Neural crest cell (in vitro differentiated cells): ENCODE measurements at regions not wholly inside any gene's neighbourhood (a gene's known extent, or its start where the extent isn't known, plus 50 kb on each side); places are given as distances from the start of the nearest gene placed in this dataset.

Source experiments
- DNase-seq: peaks from one replicate; pipeline ENCODE4 v3.0.0; 2021; ENCODE audit warnings: low read depth, mixed read lengths, low spot score
- H3K27ac Mint-ChIP-seq: one replicate; pipeline ENCODE4 v1.8.0; 2021; ENCODE audit warnings: mild to moderate bottlenecking, mixed read lengths; ENCODE audit not compliant: unreplicated experiment
- H3K27me3 Mint-ChIP-seq: 2 replicates; pipeline ENCODE4 v1.8.0; 2021; ENCODE audit warnings: low read depth, mild to moderate bottlenecking, mixed read lengths
- H3K36me3 Mint-ChIP-seq: 2 replicates; pipeline ENCODE4 v1.8.0; 2021; ENCODE audit warnings: low read depth, mild to moderate bottlenecking, mixed read lengths
- H3K4me1 Mint-ChIP-seq: 2 replicates; pipeline ENCODE4 v1.8.0; 2021; ENCODE audit warnings: mixed read lengths
- H3K4me3 Mint-ChIP-seq: one replicate; pipeline ENCODE4 v1.8.0; 2021; ENCODE audit warnings: mild to moderate bottlenecking, mixed read lengths
- H3K9me3 Mint-ChIP-seq: 2 replicates; pipeline ENCODE4 v1.8.0; 2021; ENCODE audit warnings: mixed read lengths
- CTCF ChIP-seq: fragments of 200-600 bp; sonication (generic); conservative IDR thresholded peaks from 2 replicates; pipeline ENCODE4 v1.5.0; 2021; ENCODE audit warnings: antibody characterized with exemption, mild to moderate bottlenecking

GRCh38 chr14:98109326-98109725, 1162.7 kb downstream of the BCL11B start:
- Mint-ChIP-seq H3K27ac (no peak overlapping the region), H3K36me3 (no peaks in the 10 kb centered on the region), H3K27me3 (peaks cover 3% of the 10 kb centered on the region), H3K4me1 (peaks cover 5% of the 10 kb centered on the region), H3K4me3 (no peak overlapping the region), H3K9me3 (no peaks in the 10 kb centered on the region)
- DNase-seq: no peak
- TF ChIP-seq CTCF: no peak

- Mint-ChIP-seq H3K27ac (no peak overlapping the region), H3K4me3 (no peak overlapping the region), H3K9me3 (no peaks in the 10 kb centered on the region), H3K27me3 (no peaks in the 10 kb centered on the region), H3K36me3 (no peaks in the 10 kb centered on the region), H3K4me1 (peaks cover 5% of the 10 kb centered on the region)
- no peak for TF ChIP-seq CTCF
- DNase-seq: no peak
Observed at GRCh38 chr14:98112194-98112780, 1159.7 kb downstream of the BCL11B start.

- H3K4me3 Mint-ChIP-seq: no peak overlapping the region
- H3K27ac Mint-ChIP-seq: no peak overlapping the region
- peaks cover 5% of the 10 kb centered on the region for H3K4me1 Mint-ChIP-seq
Observed at GRCh38 chr14:98114122-98114895, 1157.7 kb downstream of the BCL11B start.

GRCh38 chr14:98114946-98115345, 1157.1 kb downstream of the BCL11B start:
- no peak overlapping the region for H3K27ac Mint-ChIP-seq
- no peak overlapping the region for H3K4me3 Mint-ChIP-seq
- DNase-seq: no peak
- H3K36me3 Mint-ChIP-seq: no peaks in the 10 kb centered on the region
- H3K9me3 Mint-ChIP-seq: no peaks in the 10 kb centered on the region
- peaks cover 4% of the 10 kb centered on the region for H3K27me3 Mint-ChIP-seq
- H3K4me1 Mint-ChIP-seq: peaks cover 5% of the 10 kb centered on the region
- TF ChIP-seq CTCF: no peak

More at GRCh38 chr14:98114122-98114895, 1157.7 kb downstream of the BCL11B start:
- Mint-ChIP-seq H3K27me3 (peaks cover 4% of the 10 kb centered on the region), H3K9me3 (no peaks in the 10 kb centered on the region), H3K36me3 (no peaks in the 10 kb centered on the region)
- no peak for DNase-seq
- no peak for TF ChIP-seq CTCF

GRCh38 chr14:98118749-98119148, 1153.2 kb downstream of the BCL11B start:
- Mint-ChIP-seq H3K9me3 (no peaks in the 10 kb centered on the region), H3K27me3 (peaks cover 4% of the 10 kb centered on the region), H3K36me3 (no peaks in the 10 kb centered on the region), H3K27ac (no peak overlapping the region), H3K4me1 (no peaks in the 10 kb centered on the region), H3K4me3 (no peak overlapping the region)
- TF ChIP-seq CTCF: no peak
- DNase-seq: no peak
